OCI-LY1 (cell line): ENCODE measurements at regions not wholly inside any gene's neighbourhood (a gene's known extent, or its start where the extent isn't known, plus 50 kb on each side); places are given as distances from the start of the nearest gene placed in this dataset.

Source experiments
- H2AFZ ChIP-seq: fragments of 200-600 bp; sonication (generic), shearing (Covaris generic); 2 replicates; pipeline ENCODE4 v1.6.0; 2014; ENCODE audit warnings: antibody characterized with exemption, mild to moderate bottlenecking, low read length
- H3F3A ChIP-seq: fragments of 200-600 bp; sonication (generic), shearing (Covaris generic); 2 replicates; pipeline ENCODE4 v1.6.0; 2014; ENCODE audit warnings: mild to moderate bottlenecking, antibody characterized with exemption, low read length, moderate library complexity; ENCODE audit not compliant: insufficient read depth
- H3K27ac ChIP-seq: fragments of 200-600 bp; sonication (generic); 2 replicates; pipeline ENCODE4 v1.5.1; 2014; ENCODE audit warnings: low read length, mixed run types, mild to moderate bottlenecking, low read depth; ENCODE audit not compliant: poor library complexity, severe bottlenecking
- H3K27me3 ChIP-seq: fragments of 200-600 bp; sonication (generic); 2 replicates; pipeline ENCODE4 v1.6.0; 2014; ENCODE audit warnings: antibody characterized with exemption, mild to moderate bottlenecking, low read length, moderate library complexity; ENCODE audit not compliant: insufficient read depth
- H3K36me3 ChIP-seq: fragments of 200-600 bp; sonication (generic); 2 replicates; pipeline ENCODE4 v1.6.1; 2014; ENCODE audit warnings: mild to moderate bottlenecking, antibody characterized with exemption, low read length, moderate library complexity, mixed read lengths; ENCODE audit not compliant: insufficient read depth
- H3K4me1 ChIP-seq: fragments of 200-600 bp; sonication (generic); 2 replicates; pipeline ENCODE4 v1.5.1; 2014; ENCODE audit warnings: mild to moderate bottlenecking, low read length, moderate library complexity; ENCODE audit not compliant: insufficient read depth, severe bottlenecking
- H3K4me2 ChIP-seq: fragments of 200-600 bp; sonication (generic), shearing (Covaris generic); 2 replicates; pipeline ENCODE4 v1.6.1; 2014; ENCODE audit warnings: low read length
- H3K4me3 ChIP-seq: fragments of 200-600 bp; sonication (generic); 2 replicates; pipeline ENCODE4 v1.5.1; 2014; ENCODE audit warnings: low read length, low read depth, mild to moderate bottlenecking, mixed read lengths; ENCODE audit not compliant: poor library complexity, severe bottlenecking
- H3K79me2 ChIP-seq: fragments of 200-600 bp; shearing (Covaris generic); 2 replicates; pipeline ENCODE4 v1.6.1; 2016; ENCODE audit warnings: mixed run types, low read length, mixed read lengths; ENCODE audit not compliant: insufficient read depth
- H3K9ac ChIP-seq: fragments of 200-600 bp; sonication (generic), shearing (Covaris generic); 2 replicates; pipeline ENCODE4 v1.6.1; 2014; ENCODE audit warnings: mild to moderate bottlenecking, low read length, mixed read lengths
- H3K9me2 ChIP-seq: fragments of 200-600 bp; sonication (generic), shearing (Covaris generic); 2 replicates; pipeline ENCODE4 v1.6.1; 2014; ENCODE audit warnings: low read depth, mild to moderate bottlenecking, low read length, mixed read lengths
- H3K9me3 ChIP-seq: fragments of 200-600 bp; shearing (Covaris generic); 2 replicates; pipeline ENCODE4 v1.6.1; 2014; ENCODE audit warnings: low read length, mixed read lengths
- H4K20me1 ChIP-seq: fragments of 200-600 bp; sonication (generic), shearing (Covaris generic); 2 replicates; pipeline ENCODE4 v1.6.0; 2016; ENCODE audit warnings: mild to moderate bottlenecking, low read length; ENCODE audit not compliant: insufficient read depth
- EZH2 ChIP-seq: fragments of 200-600 bp; sonication (generic), shearing (Covaris generic); IDR thresholded peaks from 2 replicates; pipeline ENCODE4 v1.8.0; 2017; ENCODE audit warnings: borderline replicate concordance, mixed run types, mild to moderate bottlenecking, antibody characterized with exemption, low read length, moderate library complexity, mixed read lengths
- TF ChIP-seq, protein P1 (sequence below): fragments of 200-600 bp; sonication (generic), shearing (Covaris generic); IDR thresholded peaks from 2 replicates; pipeline ENCODE4 v1.5.1; 2017; ENCODE audit warnings: mild to moderate bottlenecking, antibody characterized with exemption, low read length, moderate library complexity, mixed read lengths

DNA sequence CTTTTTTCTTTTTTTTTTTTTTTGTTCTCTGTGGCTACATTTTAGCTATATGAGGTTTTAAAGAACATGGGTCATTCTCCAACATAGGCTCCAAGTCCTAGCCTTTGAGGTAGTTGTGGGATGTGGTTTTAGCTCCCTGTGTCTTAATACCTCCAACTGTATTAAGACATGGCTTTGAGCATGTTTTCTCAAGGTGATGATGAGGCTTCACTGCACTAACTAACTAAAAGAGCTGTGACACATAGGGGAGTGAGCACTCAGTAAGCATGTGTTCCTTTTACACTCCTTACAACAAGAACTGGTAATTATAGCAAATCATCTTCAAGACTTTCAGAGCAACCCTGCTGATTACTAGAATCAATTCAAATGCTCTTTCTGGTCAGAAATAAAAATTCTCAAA, 333.6 kb upstream of the CCNH start:
- Histone ChIP-seq H3K27me3 (no peaks in the 10 kb centered on the region), H3K4me1 (no peaks in the 10 kb centered on the region), H3K4me3 (no peak overlapping the region), H3K9ac (no peak overlapping the region), H3F3A (no peaks in the 10 kb centered on the region), H2AFZ (no peak overlapping the region), H3K27ac (no peak overlapping the region), H3K9me3 (no peaks in the 10 kb centered on the region), H3K9me2 (no peaks in the 10 kb centered on the region), H4K20me1 (no peaks in the 10 kb centered on the region), H3K79me2 (no peaks in the 10 kb centered on the region), H3K4me2 (no peak overlapping the region), H3K36me3 (no peaks in the 10 kb centered on the region)
- TF ChIP-seq, protein P1, sequence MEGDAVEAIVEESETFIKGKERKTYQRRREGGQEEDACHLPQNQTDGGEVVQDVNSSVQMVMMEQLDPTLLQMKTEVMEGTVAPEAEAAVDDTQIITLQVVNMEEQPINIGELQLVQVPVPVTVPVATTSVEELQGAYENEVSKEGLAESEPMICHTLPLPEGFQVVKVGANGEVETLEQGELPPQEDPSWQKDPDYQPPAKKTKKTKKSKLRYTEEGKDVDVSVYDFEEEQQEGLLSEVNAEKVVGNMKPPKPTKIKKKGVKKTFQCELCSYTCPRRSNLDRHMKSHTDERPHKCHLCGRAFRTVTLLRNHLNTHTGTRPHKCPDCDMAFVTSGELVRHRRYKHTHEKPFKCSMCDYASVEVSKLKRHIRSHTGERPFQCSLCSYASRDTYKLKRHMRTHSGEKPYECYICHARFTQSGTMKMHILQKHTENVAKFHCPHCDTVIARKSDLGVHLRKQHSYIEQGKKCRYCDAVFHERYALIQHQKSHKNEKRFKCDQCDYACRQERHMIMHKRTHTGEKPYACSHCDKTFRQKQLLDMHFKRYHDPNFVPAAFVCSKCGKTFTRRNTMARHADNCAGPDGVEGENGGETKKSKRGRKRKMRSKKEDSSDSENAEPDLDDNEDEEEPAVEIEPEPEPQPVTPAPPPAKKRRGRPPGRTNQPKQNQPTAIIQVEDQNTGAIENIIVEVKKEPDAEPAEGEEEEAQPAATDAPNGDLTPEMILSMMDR, result no peak
- no peak for TF ChIP-seq EZH2

DNA sequence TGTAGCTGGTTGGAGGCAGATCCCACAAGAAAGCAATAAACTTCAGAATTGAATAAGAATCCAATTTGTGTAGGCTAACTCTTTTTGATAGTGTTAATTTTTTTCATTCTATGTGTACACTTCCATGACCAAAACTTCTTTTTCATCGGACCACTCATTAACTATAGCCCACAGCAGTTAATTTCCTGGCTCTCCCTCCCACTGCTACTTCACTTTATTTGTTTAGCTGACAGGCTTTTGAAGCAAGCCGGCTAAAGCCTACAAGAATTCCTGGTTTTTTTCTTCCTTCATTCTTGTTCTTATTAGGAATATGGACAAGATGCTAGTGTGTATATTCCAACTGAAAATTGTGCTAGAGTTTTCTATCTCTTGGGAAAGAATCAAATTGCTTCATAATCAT, 329.2 kb upstream of the CCNH start:
- H3K4me3 ChIP-seq, result no peak overlapping the region
- no peaks in the 10 kb centered on the region for H3K4me1 ChIP-seq
- H4K20me1 ChIP-seq, result no peaks in the 10 kb centered on the region
- H3F3A ChIP-seq, result no peaks in the 10 kb centered on the region
- H3K4me2 ChIP-seq, result no peak overlapping the region
- no peaks in the 10 kb centered on the region for H3K9me2 ChIP-seq
- no peak for TF ChIP-seq EZH2
- TF ChIP-seq, protein P1, result no peak
- no peaks in the 10 kb centered on the region for H3K27me3 ChIP-seq
- no peaks in the 10 kb centered on the region for H3K79me2 ChIP-seq
- H3K27ac ChIP-seq, result no peak overlapping the region
- no peaks in the 10 kb centered on the region for H3K9me3 ChIP-seq
- no peak overlapping the region for H3K9ac ChIP-seq
- H2AFZ ChIP-seq, result no peak overlapping the region
- no peaks in the 10 kb centered on the region for H3K36me3 ChIP-seq

DNA sequence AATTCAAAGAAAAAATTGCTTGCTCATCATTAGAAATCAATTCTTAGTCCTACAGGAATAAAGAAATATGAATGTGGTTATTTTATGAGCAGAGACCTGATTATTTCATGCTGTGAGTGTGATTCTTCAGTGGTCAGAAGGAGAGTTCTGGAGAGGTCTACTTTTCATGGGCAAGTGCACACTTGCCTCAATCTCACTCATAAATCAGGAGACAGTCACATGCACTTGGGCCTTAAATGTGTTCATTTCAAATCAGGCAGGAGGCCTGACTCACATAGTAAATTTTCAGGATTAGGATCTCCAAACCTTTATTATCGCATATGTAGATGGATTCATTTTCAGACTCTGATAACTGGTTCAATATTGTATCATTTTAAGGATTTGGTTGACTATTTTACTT, 323.2 kb upstream of the CCNH start:
- Histone ChIP-seq H3K9me3 (no peaks in the 10 kb centered on the region), H3K9ac (no peak overlapping the region), H3K27me3 (no peaks in the 10 kb centered on the region), H3K36me3 (no peaks in the 10 kb centered on the region), H3K4me3 (no peak overlapping the region), H3K27ac (no peak overlapping the region), H3K4me2 (no peak overlapping the region), H3K4me1 (no peaks in the 10 kb centered on the region), H2AFZ (no peak overlapping the region), H3K9me2 (no peaks in the 10 kb centered on the region), H3K79me2 (no peaks in the 10 kb centered on the region), H4K20me1 (no peaks in the 10 kb centered on the region), H3F3A (no peaks in the 10 kb centered on the region)
- TF ChIP-seq, protein P1, result no peak
- TF ChIP-seq EZH2, result no peak
